SJSA1 (cell line): ENCODE measurements at regions not wholly inside any gene's neighbourhood (a gene's known extent, or its start where the extent isn't known, plus 50 kb on each side); places are given as distances from the start of the nearest gene placed in this dataset.
A peak's percentile ranks its signal among the peaks of the same experiment; 100 is the strongest.
"Not testable (repeated sequence)": the region's sequence is repeated elsewhere in the genome, so short reads cannot be mapped to it uniquely, and the experiment has no call there.

Experiments
- DNase-seq, 2 experiments: peaks; one replicate each; pipeline ENCODE4 v3.0.0-alpha.2; 2015 to 2020; ENCODE audit warnings: low spot score in 2 of 2, low read depth in 1 of 2
- H3K27ac ChIP-seq: fragments of 250-450 bp; sonication (Bioruptor Pico); 2 replicates; pipeline ENCODE4 v1.5.1; 2020; ENCODE audit warnings: mild to moderate bottlenecking, moderate library complexity
- H3K27me3 ChIP-seq: fragments of 250-450 bp; sonication (Bioruptor Pico); replicated peaks from 2 replicates; pipeline ENCODE4 v1.5.1; 2020; ENCODE audit warnings: mild to moderate bottlenecking, moderate library complexity
- H3K36me3 ChIP-seq: fragments of 250-450 bp; sonication (Bioruptor Pico); 2 replicates; pipeline ENCODE4 v1.5.1; 2020; ENCODE audit warnings: mild to moderate bottlenecking
- H3K4me1 ChIP-seq: fragments of 250-450 bp; sonication (Bioruptor Pico); replicated peaks from 2 replicates; pipeline ENCODE4 v1.6.1; 2021; ENCODE audit warnings: mild to moderate bottlenecking
- H3K4me3 ChIP-seq: fragments of 250-450 bp; sonication (Bioruptor Pico); 2 replicates; pipeline ENCODE4 v1.5.1; 2020; ENCODE audit warnings: mild to moderate bottlenecking
- H3K9me3 ChIP-seq: fragments of 250-450 bp; sonication (Bioruptor Pico); replicated peaks from 2 replicates; pipeline ENCODE4 v1.5.1; 2020; ENCODE audit warnings: mild to moderate bottlenecking

DNA sequence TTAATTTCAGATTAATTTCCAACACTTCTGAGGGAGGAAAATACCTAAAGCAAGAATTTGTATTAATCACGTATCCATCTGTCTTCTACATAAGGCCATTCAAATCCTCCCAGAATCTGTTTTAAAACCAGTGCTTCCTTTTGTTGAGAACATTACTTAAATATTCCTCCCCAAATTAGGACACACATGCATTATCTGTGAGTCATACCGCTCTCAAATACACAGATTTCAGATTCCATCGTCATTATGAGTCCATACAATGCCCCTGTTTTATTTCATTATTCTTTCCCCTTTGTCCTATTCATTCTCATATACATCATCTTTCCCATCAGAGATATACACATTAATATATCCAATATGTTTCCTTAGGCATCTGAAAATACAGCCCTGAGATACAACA is 57.3 kb upstream of the PRSS12 start:
- Histone ChIP-seq H3K9me3 (no peaks in the 10 kb centered on the region), H3K4me3 (no peak overlapping the region), H3K27ac (no peak overlapping the region), H3K27me3 (no peaks in the 10 kb centered on the region), H3K4me1 (0 out of 2 replicates have a peak, but pooled peaks cover 6% of the 10 kb centered on the region), H3K36me3 (no peaks in the 10 kb centered on the region)
- peak in 1 of 2 experiments; percentile 25 for DNase-seq

GRCh38 chr4:118417325-118417724 is 64.5 kb upstream of the PRSS12 start:
- no peak overlapping the region for H3K27ac ChIP-seq
- no peaks in the 10 kb centered on the region for H3K27me3 ChIP-seq
- no peaks in the 10 kb centered on the region for H3K9me3 ChIP-seq
- no peaks in the 10 kb centered on the region for H3K36me3 ChIP-seq
- no peak for DNase-seq
- H3K4me3 ChIP-seq: no peak overlapping the region
- no peaks in the 10 kb centered on the region for H3K4me1 ChIP-seq

DNA sequence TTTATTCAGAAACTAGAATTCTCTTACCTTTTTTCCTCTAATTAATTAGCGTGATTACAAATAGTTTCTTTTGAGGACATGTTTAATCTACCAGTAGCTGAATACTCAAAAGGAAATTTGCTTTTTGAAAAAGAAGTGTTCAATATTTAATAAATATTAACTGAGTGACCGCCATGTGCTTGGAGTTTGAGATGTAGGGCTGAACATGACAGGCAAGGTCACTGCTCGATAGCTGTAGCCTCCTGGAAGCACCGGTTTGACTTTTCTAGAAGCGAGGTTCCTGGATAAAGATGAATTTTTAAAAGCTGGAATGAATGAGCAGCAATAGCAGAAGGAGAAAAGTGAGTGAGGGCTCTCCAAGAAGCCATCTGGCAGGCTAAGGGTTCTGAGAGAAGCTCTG is 65.0 kb upstream of the PRSS12 start:
- H3K9me3 ChIP-seq, H3K27ac ChIP-seq, H3K27me3 ChIP-seq, H3K36me3 ChIP-seq, DNase-seq, H3K4me3 ChIP-seq, H3K4me1 ChIP-seq: not testable (repeated sequence)

GRCh38 chr4:118418396-118418795 is 65.6 kb upstream of the PRSS12 start:
- not testable (repeated sequence) for H3K27me3 ChIP-seq, H3K27ac ChIP-seq, H3K36me3 ChIP-seq, H3K9me3 ChIP-seq, DNase-seq, H3K4me3 ChIP-seq, H3K4me1 ChIP-seq

- not testable (repeated sequence) for H3K4me3 ChIP-seq, DNase-seq, H3K9me3 ChIP-seq
Measured at GRCh38 chr4:118419626-118420025, 66.8 kb upstream of the PRSS12 start.

DNA sequence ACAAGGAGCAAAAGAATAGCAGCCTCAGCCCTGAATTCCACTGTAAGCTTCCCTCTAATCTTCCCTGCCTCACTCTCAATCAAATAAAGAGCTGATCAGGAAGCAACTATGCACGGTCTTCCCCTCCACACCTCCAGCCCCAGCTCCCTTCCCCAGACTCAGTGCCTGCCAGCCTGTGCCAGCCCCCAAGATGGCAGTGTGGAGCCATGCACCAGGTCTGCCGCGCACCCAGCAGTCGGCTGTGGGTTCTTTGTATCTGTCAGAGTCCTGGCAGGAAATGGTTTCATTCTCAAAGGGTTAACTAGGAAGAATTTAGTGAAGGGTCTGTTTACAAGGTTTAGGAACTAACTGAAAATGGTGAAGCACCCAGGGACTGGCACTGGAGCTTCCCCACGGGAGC is 71.3 kb upstream of the PRSS12 start:
- H3K36me3 ChIP-seq, H3K27ac ChIP-seq, H3K4me3 ChIP-seq, H3K9me3 ChIP-seq, H3K27me3 ChIP-seq, H3K4me1 ChIP-seq: not testable (repeated sequence)
- DNase-seq: peak in 1 of 2 experiments; percentile 65

More at GRCh38 chr4:118419626-118420025, 66.8 kb upstream of the PRSS12 start:
- not testable (repeated sequence) for H3K27ac ChIP-seq, H3K36me3 ChIP-seq, H3K4me1 ChIP-seq, H3K27me3 ChIP-seq

DNA sequence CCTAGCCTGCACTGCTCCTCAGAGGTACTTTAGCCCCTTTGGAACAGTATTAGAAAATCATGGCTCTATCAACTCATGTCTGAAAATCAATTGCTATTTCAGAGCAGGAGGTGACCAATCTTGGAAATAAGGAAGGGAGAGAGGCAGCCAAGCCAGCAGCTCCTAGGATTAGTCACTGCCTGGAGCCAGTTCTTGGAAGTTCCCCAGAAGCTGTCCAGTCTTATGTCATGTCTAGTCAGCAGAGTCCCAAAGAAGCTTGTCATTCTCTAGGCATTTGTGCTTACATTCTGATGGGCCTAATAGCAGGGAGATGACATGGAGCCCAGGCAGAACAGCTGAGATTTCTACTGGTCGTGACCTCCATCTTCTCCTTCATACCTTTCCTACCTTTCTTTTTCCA is 76.1 kb upstream of the PRSS12 start:
- H3K27me3 ChIP-seq: not testable (repeated sequence)

DNA sequence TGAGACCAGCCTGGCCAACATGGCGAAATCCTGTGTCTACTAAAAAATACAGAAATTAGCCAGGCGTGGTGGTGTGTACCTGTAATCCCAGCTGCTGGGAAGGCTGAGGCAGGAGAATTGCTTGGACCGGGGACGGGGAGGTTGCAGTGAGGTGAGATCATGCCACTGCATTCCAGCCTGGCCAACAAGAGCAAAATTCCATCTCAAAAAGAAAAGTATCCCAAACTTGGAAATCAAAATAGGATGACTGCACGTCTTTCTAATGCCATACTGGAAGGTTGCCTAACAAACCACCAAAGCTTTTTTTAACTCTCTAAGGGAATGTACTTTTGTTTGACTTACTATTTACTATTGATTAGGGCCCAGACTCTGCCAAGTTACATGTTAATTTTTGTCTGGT is 79.6 kb upstream of the PRSS12 start:
- not testable (repeated sequence) for H3K36me3 ChIP-seq, DNase-seq, H3K4me1 ChIP-seq, H3K27me3 ChIP-seq, H3K27ac ChIP-seq, H3K9me3 ChIP-seq, H3K4me3 ChIP-seq

More for the DNA sequence above, 76.1 kb upstream of the PRSS12 start:
- H3K4me1 ChIP-seq, DNase-seq, H3K4me3 ChIP-seq, H3K9me3 ChIP-seq, H3K27ac ChIP-seq, H3K36me3 ChIP-seq: not testable (repeated sequence)

- not testable (repeated sequence) for H3K27ac ChIP-seq, H3K4me3 ChIP-seq, H3K27me3 ChIP-seq, DNase-seq, H3K36me3 ChIP-seq, H3K9me3 ChIP-seq, H3K4me1 ChIP-seq
Measured at GRCh38 chr4:118433612-118434375, 81.0 kb upstream of the PRSS12 start.

DNA sequence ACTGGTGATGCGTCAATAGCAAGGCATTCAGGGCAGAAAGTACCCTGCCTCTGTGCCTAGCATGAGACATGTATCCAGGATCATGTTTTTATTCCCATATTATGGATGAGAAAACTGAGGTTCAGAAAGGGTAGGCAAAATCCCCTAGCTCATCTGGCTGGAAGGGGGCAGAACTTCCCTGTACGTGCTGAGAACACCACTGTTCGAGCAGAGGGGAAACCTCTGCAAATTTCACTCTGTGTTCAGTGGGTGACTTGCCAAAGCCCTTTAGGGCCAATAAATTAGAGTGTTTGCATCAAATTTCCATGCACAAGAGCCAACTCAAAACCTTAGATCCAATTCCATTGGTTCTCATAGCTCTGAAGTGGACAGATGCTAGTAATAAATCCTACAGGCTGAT is 82.6 kb upstream of the PRSS12 start:
- H3K4me3 ChIP-seq, H3K4me1 ChIP-seq: not testable (repeated sequence)

DNA sequence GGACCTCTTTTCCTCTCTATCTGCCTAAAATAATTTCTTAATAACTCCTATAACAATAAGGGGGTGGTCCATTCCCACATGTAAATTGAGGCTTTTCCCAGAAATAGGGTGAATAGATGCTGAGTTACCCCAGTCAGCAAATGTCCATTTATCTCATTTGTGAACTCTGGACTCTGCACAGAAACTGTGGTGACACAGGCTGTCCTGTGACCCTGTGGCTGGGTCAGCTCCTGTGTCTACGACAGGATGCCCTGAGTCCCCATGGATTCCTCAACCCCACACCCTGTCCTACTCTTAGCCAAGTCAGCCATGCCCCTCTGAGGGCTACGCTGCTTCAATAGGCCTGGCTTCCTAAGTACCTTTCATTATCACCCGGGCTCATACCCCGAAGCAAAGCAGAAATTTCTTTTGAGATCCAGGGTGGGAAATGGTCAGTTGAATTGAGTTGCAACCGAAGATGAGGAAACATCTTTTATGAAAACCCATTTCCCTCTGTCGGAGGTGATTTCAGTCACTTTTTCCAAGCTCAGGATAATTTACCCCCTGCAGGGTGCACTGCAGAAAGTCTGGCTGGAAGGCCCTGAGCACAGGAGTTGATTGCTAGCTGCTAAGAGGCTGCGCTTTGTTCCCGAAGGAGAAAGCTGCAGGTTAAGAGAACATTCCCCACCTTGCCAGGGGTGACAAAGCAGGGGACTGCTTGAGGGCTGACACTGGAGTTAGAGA is 89.5 kb upstream of the PRSS12 start:
- H3K36me3 ChIP-seq, H3K4me1 ChIP-seq, H3K27ac ChIP-seq, H3K27me3 ChIP-seq, DNase-seq, H3K4me3 ChIP-seq, H3K9me3 ChIP-seq: not testable (repeated sequence)

More for the DNA sequence above, 82.6 kb upstream of the PRSS12 start:
- not testable (repeated sequence) for H3K27me3 ChIP-seq, H3K36me3 ChIP-seq, DNase-seq, H3K9me3 ChIP-seq, H3K27ac ChIP-seq

DNA sequence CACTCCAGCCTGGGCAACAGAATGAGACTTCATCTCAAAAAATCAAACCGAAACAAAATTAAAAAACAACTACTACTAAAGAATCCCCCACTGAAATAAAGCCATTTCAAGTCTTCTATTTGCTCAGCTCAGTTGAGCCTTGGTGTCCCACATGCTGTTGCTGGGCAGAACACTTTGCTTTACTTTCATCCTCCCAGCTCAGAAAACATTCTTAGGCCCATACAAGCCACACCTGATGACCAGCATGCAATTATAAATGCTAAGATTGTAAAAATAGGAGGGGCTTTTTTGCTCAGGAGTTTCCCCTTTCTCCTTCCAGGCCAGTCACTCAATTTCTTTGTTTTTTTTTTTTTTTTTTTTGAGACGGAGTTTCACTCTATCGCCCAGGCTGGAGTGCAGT is 94.6 kb upstream of the PRSS12 start:
- not testable (repeated sequence) for H3K36me3 ChIP-seq, H3K27me3 ChIP-seq, H3K27ac ChIP-seq, H3K4me3 ChIP-seq, H3K9me3 ChIP-seq, DNase-seq, H3K4me1 ChIP-seq

DNA sequence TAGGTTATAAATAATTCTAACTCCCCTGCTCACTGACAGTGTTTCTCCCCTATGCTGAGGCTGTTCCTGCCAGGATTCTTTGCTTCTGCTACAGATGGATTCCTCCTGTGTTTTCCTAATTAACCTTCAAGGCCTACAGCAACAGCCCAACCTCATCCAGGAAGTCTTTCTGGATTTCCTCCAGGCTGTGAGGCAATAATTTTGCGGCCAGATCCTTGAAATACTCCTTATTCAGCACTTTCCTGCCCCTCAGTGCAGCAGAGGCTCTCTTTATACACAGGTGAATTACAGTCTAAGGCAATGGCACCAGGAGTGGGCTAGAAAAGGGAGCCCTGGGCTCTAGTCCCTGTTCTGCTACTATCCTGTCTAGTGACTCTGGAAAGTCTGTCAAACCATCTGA is 102.1 kb upstream of the PRSS12 start:
- H3K27me3 ChIP-seq, H3K4me3 ChIP-seq, DNase-seq, H3K4me1 ChIP-seq, H3K27ac ChIP-seq, H3K36me3 ChIP-seq, H3K9me3 ChIP-seq: not testable (repeated sequence)

DNA sequence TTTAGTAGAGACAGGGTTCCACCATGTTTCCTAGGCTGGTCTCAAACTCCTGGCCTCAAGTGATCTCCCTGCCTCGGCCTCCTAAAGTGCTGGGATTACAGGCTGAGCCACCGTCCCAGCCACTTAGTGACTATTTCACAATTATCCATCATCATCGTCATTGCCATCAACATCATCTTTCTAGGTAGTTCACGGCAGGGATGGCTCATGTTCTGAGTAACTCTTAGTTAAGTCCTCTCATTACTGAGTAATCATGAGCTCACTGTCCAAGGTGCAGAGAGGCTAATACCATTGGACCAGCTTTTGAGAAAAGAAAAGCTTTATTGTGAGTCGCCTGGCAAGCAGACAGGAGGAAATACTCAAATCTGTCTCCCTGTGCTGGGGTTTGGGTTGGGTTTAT is 108.6 kb upstream of the PRSS12 start:
- H3K4me1 ChIP-seq, DNase-seq, H3K27ac ChIP-seq, H3K36me3 ChIP-seq, H3K27me3 ChIP-seq, H3K4me3 ChIP-seq, H3K9me3 ChIP-seq: not testable (repeated sequence)
